ENCODE measurements at regions not wholly inside any gene's neighbourhood (a gene's known extent, or its start where the extent isn't known, plus 50 kb on each side); places are given as distances from the start of the nearest gene placed in this dataset.

DNA sequence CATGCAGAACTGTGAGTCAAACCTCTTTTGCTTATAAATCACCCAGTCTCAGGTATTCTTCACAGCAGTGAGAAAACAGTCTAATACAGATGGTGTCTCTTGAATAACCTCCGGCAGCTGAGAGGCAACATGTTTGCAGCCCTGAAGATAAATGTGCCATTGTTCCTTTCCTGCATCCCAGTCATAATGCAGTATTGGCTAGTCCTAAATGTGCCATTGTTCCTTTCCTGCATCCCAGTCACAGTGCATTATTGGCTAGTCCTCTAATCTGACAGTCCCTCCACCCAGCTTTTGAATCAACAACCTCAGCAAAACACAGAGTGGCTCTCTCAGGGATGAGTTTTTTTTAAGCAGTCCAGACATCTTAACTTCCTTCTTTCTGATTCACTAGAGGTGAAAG, 550.7 kb downstream of the RIT2 start:
- TF ChIP-seq, protein P1, sequence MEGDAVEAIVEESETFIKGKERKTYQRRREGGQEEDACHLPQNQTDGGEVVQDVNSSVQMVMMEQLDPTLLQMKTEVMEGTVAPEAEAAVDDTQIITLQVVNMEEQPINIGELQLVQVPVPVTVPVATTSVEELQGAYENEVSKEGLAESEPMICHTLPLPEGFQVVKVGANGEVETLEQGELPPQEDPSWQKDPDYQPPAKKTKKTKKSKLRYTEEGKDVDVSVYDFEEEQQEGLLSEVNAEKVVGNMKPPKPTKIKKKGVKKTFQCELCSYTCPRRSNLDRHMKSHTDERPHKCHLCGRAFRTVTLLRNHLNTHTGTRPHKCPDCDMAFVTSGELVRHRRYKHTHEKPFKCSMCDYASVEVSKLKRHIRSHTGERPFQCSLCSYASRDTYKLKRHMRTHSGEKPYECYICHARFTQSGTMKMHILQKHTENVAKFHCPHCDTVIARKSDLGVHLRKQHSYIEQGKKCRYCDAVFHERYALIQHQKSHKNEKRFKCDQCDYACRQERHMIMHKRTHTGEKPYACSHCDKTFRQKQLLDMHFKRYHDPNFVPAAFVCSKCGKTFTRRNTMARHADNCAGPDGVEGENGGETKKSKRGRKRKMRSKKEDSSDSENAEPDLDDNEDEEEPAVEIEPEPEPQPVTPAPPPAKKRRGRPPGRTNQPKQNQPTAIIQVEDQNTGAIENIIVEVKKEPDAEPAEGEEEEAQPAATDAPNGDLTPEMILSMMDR (conservative IDR thresholded peaks at IDR 0.05) = no peak
- no peak for TF ChIP-seq EZH2 (IDR thresholded peaks at IDR 0.05; ENCODE audit: low read depth)
